SKM-1 treated with dmso at 0.1 percent for 144 hours (cell line): ENCODE measurements at regions not wholly inside any gene's neighbourhood (a gene's known extent, or its start where the extent isn't known, plus 50 kb on each side); places are given as distances from the start of the nearest gene placed in this dataset.
"Not testable (repeated sequence)": the region's sequence is repeated elsewhere in the genome, so short reads cannot be mapped to it uniquely, and the experiment has no call there.

Source experiments
- DNase-seq: peaks from one replicate; lab custom pipeline; 2025; ENCODE audit not compliant: unreplicated experiment; lab: John Stamatoyannopoulos, UW

DNA sequence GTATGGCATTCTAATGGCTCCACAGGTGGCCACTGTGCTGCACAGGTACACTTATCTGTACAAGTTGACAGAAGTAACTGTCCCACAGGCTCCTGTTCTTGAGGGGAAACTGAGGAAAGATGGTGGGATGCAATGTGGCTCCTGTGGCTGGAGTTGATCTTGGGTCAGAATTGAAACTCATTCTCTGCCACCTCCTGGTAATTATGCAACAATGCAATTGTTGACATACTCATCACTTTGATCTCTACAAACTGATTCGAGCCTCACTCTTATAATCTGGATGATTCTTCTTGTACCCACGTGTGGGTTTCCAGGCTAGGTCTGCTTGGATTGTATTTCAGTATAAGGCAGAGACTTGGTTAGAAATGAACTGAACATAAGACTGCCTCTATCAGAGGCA lies 148.8 kb downstream of the CCNG2 start:
- DNase-seq, result no peak

DNA sequence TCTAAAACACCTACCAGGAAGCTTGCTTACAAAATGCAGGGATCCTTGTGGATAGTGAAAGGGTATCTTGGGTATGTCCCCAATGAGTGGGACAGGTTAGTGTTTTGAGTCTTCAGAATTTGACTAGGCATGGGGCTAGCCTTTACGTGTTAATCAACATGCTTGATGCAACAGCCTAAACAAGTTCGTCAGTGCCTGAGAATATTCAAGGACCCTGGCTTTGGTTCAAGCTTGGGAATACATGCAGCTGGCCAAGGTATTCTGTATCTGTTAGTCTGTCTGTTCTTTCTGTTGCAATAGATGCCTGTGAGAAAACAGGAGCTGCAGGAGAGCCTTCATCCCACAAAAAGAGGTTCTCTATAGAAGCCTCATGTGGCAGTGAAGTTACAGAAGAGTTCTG lies 149.5 kb downstream of the CCNG2 start:
- no peak for DNase-seq

DNA sequence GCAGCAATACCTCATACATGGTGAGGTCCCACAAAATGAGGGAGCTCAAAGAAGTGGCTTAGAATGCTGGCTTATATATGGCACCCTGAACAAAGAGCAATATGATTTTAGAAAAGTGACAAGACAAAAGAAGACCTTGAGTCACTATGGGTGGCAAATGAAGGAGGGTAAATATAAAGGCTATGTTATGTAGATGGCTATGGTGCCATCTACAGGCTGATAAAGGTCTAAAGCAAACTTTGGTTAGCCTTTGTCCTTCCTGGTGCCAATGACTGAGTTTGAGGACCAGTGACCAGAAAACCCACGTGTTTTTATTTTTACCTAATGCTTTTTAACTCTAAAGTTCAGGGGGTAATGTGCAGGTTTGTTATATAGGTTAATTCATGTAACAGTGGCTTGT lies 151.8 kb downstream of the CCNG2 start:
- DNase-seq, result peak; percentile 4

DNA sequence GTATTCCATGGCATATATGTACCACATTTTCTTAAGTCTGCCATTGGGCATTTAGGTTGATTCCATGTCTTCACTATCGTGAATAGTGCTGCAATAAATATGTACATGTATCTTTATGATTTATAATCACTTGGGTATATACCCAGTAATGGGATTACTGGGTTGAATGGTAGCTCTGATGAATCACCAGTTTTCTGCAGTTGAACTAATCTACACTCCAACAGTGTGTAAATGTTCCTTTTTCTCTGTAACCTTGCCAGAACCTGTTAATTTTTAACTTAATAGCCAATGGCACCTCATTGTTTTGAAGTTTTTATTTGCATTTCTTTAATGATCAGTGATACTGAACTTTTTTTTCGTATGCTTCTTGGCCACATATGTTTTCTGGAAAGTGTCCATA lies 152.5 kb downstream of the CCNG2 start:
- DNase-seq, result no peak

DNA sequence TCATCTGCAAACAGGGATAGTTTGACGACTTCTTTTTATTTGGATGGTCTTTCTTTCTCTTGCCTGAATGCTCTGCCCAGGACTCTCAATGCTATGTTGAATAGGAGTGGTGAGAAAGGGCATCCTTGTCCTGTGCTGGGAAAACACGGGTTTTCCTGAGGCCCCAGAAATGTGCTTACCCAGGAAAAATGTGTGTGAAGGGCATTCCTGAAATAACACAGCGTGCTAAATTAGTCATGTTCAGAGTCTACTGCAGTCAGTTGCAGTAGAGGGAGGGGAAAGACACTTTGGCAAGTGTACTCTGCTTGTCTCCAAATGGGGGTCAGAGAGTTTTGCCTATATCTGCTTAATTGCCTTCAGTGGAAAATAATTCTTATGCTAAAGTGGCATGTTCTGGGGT lies 153.9 kb downstream of the CCNG2 start:
- DNase-seq, result no peak

DNA sequence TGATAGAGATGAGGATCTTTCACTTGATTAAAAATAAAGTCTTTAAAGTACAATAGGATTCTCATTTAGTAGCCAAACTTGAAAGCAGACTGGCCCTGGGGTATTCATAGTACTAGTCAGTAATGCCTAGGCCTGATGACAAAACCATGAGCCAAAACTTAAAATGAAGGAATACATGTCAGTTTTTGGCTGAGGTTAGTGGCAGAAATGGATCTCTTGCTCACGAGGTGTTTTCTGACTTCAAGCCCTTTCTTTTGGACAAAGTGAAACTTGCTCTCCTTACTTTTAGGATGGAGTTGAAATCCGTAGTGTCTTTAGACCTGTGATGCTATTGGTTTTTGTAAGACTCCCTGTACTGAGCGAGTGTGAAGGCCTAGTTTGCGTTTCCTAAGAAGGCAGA lies 157.7 kb downstream of the CCNG2 start:
- no peak for DNase-seq

DNA sequence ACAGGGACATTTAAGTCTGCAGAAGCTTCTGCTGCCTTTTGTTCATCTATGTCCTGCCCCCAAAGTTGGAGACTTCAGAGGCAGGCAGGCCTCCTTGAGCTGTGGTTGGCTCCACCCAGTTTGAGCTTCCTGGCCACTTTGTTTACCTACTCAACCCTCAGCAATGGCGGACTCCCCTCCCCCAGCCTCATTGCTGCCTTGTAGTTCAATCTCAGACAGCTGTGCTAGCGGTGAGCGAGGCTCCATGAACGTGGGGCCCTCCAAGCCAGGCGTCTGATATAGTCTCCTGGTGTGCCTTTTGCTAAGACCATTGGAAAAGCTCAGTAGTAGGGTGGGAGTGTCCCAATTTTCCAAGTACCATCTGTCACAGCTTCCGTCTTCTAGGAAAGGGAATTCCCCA lies 170.1 kb downstream of the CCNG2 start:
- DNase-seq, result no peak

DNA sequence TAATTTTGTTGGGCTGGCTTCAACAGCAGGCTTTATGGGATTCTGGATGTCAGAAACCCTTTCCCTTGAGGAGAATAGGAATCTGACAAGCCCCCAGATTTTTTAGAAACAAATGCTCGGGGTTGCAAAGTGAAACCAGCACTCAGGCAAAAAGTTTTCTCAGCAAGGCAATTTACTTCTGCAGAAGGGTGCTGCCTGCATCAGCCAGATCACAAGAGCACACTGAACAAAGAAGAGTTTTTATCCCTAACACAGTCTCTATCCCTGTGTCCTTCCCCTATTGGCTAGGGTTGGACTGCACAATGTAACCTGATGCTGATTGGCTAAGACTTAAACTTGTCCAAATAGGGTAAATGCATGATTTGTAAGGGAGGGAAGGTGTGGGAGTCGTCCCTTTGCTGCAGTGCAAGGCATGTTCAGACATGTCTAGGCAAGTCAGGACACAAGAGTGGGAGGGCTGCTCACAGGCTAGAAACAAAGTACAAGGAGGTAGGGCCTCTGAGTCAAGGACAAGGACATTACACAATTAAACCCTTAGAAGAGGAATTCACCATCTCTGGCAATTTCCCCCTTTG lies 175.8 kb downstream of the CCNG2 start:
- DNase-seq, result peak; percentile 84

DNA sequence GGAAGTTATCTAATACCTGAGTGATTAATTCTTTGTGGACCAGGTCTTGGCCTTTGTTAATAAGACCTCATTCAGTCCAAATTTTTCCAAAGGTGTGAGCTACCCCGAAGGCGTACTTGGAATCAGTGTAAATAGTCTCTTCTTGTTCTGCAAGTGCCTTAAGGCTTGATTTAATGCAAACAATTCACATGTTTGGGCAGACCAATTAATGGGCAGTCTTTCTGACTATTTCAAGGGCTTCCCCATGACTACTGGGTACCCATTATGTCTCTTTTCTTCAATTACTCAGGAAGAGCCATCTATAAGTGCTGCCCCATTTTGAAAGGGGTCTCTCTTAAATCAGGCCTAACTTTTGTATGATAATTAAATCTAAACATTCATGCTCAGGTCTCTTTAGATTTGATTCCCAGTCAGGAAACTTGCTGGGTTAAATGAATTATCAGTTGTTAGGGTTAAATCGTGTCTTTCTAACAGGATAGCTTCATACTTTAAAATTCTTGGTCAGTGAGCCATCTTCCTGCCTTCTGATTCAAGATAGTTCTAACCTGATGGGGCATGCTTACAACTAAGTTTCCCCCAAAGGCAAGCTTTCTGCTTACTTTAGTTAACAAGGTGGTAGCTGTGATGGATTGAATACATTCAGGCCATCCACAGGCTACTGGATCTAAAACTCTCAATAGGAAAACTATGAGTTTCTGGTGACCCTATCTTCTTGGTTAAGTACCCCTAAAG lies 179.6 kb downstream of the CCNG2 start:
- no peak for DNase-seq

DNA sequence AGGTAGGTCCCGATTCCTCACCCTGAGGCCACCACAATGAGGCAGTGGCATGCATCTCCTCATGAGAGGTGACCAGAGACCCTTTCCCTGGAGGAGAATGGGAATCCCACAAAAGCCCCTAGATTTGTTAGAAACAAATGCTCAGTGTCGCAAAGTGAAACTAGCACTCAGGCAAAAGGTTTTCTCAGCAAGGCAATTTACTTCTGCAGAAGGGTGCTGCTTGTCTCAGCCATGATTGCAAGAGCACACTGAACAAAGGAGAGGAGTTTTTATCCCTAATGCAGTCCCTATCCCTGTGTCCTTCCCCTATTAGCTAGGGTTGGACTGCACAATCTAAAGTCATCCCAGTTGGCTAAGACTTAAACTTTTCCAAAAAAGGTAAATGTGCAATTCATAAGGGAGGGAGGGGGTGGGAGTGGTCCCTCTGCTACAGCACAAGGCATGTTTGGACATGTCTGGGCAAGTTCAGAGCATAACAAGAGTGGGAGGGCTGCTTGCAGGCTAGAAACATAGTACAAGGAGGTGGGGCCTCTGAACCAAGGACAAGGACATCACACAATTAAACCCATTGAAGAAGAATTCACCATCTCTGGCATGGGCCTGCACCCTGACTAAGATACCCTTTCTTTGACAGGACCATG lies 185.3 kb downstream of the CCNG2 start:
- DNase-seq, result no peak

DNA sequence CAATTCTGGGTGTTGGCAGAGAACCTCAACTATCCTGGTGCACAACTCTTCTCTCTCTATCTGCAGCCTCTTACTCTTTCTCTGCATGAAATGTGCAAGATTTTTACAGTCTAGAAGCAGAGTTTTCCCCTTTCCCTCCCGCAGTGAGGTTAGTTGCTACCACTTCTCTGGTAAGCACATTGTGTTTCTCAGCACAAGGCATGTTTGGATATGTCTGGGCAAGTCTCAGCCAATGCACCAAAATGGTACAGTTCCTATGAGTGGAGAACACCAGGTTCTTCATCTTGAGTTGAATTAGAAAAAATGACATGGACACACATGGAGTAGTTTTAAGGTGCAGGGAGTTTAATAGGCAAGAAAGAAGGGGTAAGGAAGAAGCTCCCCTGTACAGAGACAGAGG lies 187.0 kb downstream of the CCNG2 start:
- DNase-seq, result no peak

DNA sequence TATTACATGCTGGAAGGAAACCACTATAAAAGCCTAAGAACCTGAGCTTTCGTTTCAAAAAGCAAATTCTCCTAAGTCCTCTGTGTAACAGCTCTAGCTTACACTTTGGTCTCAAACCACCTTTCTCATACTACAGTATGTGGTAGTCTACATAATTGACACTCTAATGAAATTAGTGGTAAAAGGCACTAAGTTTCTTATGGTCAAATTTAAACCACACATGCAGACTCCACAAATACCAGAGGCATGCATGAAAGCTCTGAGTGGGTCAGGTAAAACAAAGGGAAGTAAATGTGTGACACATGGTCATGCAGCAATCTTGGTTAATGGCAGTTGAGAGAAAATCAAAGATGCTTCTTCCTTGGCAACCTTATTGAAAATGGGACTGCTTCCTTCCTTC lies 187.8 kb downstream of the CCNG2 start:
- no peak for DNase-seq

DNA sequence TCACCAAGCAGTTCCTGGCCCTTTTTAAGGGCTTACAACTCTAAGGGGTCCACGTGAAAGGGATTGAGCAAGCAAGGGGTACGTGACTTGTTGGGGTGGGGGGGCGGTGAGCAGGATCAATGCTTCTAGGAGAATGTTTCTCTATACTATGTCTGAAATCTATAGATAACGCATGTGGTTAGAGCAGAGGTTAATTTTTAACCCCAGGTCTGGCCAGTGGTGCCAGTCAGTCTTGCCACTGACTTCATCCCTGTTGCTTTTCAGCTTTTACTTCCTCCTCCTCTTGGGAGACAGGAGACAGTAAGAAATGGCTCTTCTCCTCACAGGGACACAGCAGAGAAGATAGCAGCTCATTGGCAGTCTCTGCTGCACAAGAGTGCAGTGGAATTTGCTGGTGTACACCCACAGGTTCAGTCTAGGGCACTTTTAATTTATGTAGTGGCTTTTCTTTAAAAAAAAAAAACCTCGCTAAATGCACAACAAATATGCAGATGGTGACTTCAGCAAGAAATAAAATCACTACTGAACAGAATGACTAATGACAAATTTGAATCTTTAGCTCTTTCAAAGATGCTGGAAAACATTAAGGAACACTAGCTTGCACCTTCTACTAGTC lies 190.5 kb downstream of the CCNG2 start:
- peak; percentile 60 for DNase-seq

DNA sequence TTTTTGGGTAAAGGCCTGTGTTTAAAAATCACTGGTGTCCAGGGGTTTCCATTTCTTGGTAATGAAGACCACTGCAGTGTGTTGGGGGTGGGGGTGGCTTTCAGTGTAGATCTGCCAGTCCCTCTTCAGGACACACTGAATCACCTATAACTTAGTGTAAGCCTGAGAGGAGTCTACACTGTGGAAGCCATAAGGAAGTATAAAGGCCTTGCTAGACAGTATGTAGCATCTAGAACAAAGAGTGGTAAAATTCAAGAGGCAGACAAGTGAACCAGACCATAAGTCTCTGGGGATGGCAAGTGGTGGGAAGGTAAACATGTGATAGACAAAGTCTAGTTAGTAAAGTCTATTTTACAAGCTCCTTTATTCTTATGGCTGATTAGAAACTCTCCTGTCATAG lies 191.8 kb downstream of the CCNG2 start:
- DNase-seq, result no peak

DNA sequence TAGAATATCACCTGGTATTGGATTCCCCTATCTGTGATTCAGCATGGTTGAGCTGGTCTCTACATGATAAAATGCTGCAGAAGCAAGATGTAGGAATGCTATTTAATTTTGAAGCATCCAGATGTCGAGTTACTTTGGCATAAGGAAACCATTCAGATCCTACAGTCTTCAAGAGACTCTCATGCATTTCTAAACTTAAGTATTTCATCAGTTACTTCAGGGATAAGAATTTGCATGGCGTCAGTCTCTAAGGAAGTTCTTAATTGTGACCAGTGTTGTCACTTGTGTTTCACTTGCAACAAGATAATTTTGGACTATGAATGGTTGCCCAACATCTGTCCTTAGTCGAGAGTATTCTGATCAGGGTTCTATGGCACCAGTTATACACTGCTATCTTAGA lies 192.4 kb downstream of the CCNG2 start:
- no peak for DNase-seq

DNA sequence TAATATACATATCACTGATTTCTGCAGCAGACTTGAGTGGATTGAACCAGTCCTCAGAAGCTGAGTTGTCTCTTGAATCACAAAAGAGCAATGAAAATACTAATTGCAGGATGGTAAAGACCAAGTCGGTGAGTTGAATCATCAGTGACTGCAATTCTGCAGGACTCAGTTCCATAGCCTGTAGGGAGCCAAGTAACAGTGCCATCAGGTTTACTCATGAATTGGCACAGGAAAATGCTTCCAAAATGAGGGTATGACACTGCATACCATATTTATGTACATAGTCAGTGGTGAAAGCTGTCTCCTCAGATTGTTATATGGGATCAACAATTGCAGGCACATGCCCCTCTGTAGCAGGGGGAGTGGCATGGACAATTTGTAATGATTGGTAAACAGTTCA lies 192.8 kb downstream of the CCNG2 start:
- DNase-seq, result no peak

DNA sequence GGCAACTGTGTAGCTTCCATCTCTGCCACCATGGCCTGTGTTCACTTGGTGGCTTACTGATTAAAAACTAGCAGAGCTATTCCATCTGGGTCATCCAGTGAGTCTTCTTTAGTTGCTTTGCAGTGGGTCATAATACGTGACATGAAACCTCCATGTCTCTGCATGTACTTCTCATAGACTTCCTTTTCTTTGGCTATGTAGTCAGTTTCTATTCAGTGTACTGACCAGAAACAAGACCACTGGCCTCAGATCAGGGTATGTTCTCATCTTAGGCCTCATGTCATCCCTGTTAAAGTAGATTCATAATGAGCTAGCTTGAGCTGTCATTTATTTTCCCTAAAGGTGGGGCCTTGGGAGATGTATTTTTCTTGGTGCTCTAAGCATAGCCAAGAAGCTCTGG lies 195.2 kb downstream of the CCNG2 start:
- no peak for DNase-seq

DNA sequence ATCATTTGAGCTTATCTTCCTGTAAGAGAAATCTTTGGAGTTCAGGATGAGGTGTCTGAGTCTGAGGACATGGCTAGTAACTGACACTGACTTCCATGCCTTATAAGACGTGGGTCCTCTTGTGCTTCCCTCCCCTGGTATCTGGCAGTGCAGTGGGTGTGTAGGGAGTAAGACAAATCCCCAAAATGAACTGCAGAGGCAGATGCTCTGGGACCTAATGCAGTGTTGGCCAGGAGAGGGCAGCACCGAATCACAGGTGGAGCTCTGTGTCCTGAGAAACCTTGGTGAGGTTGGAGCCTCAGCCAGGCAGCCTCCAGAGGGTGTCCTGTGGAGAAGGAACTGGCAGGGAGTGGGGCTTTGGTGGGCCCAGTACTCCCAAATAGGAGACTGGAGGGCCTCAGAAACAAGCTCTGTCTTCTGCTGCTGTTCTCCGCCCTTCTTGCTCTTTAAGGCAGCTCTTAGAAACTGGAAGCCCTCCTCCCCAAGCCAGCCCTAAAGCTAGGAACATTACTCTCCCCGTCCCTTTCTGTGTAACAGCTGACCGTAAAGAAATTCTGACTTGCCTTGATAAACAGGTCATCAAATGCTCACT lies 196.8 kb downstream of the CCNG2 start:
- not testable (repeated sequence) for DNase-seq

DNA sequence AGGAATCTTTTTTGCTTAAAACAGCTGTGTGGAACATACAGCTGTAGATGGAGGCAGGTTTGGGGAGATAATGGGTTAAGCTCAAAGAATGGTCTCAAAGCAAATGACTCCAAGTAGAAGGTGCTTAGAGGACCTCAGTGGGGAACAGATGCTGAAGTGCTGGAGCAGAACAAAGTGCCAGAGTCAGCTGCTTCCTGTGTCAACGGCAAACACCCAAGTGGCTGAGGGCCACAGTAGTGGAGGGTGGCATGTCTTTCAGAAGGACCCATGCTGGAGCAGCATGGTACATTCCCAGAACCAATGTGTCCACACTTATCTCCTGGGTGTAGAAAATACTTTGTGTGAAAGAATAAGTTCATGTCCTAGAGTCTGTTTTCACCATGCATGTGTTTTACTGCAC lies 197.5 kb downstream of the CCNG2 start:
- DNase-seq, result no peak

DNA sequence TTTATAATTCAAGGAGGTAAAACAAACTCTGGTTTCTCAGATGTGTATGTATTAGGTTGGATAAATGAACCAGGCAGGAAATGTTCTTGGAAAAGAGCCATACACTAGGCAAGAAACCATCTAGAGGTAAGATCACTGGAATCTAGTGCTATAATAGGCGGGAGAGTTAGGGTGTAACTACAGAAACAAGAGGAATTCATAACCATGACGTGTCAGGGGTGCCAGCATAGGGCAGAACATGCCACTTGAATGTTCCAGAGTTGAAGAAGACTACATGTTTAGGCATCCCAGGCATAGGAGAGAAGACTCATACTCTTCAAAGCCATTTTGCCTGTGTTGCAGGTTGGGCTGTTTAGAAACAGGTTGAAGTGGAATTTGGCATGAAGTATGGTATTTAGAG lies 198.7 kb downstream of the CCNG2 start:
- no peak for DNase-seq

DNA sequence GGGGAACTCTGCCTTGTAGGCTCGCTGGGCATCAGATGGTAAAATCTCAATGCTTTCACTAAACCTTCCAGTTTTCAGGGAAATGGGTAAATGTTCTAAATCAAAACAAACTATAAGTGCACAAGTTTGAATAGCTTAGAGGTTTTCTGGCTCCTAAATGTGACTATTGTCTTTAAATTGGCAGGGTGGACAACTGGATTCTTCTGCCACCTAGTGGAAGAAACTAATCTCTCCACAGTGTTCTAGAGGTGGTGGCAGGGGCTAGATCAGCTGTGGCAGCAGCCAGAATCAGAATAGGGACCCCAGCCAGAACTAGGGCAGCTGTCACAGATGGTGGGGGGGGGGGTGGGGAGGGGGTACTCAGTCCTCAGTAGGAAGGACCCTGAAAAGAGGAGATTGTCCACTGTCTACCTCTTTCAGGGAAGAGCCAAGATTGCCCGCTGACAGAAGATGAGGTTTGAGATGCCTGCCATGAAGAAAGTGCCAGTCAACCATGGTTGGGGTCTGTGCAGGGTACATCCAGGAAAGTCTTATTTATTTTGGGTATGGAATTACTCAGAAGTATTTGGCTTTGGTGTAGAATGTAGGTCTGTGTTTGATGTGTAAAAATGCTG lies 201.4 kb downstream of the CCNG2 start:
- peak; percentile 42 for DNase-seq
